Left hindlimb (tissue), 1 donor: ENCODE measurements at regions not wholly inside any gene's neighbourhood (a gene's known extent, or its start where the extent isn't known, plus 50 kb on each side); places are given as distances from the start of the nearest gene placed in this dataset.
"Not testable (repeated sequence)": the region's sequence is repeated elsewhere in the genome, so short reads cannot be mapped to it uniquely, and the experiment has no call there.

Experiments used
- DNase-seq: peaks from one replicate; pipeline ENCODE4 v3.0.0-alpha.2; 2018

- no peak for DNase-seq
Measured at GRCh38 chr18:73384246-73384645, 516.5 kb upstream of the NETO1 start.

GRCh38 chr18:73381699-73382036 is 513.9 kb upstream of the NETO1 start:
- no peak for DNase-seq

- no peak for DNase-seq
Measured at GRCh38 chr18:73381016-73381698, 513.4 kb upstream of the NETO1 start.

- DNase-seq = no peak
Measured at GRCh38 chr18:73366713-73367112, 498.9 kb upstream of the NETO1 start.

- no peak for DNase-seq
Measured at GRCh38 chr18:73365018-73365417, 497.2 kb upstream of the NETO1 start.

GRCh38 chr18:73355121-73355520 is 487.3 kb upstream of the NETO1 start:
- no peak for DNase-seq

GRCh38 chr18:73352546-73352945 is 484.8 kb upstream of the NETO1 start:
- no peak for DNase-seq

- no peak for DNase-seq
Measured at GRCh38 chr18:73340135-73340977, 472.6 kb upstream of the NETO1 start.

GRCh38 chr18:73331212-73331772 is 463.5 kb upstream of the NETO1 start:
- no peak for DNase-seq

GRCh38 chr18:73330106-73330505 is 462.3 kb upstream of the NETO1 start:
- DNase-seq = not testable (repeated sequence)

GRCh38 chr18:73324187-73324831 is 456.5 kb upstream of the NETO1 start:
- not testable (repeated sequence) for DNase-seq

GRCh38 chr18:73318739-73319479 is 451.1 kb upstream of the NETO1 start:
- no peak for DNase-seq

GRCh38 chr18:73316513-73316912 is 448.7 kb upstream of the NETO1 start:
- no peak for DNase-seq

- DNase-seq = no peak
Measured at GRCh38 chr18:73315381-73315780, 447.6 kb upstream of the NETO1 start.

GRCh38 chr18:73313476-73313875 is 445.7 kb upstream of the NETO1 start:
- DNase-seq = no peak

GRCh38 chr18:73296686-73297085 is 428.9 kb upstream of the NETO1 start:
- no peak for DNase-seq

- no peak for DNase-seq
Measured at GRCh38 chr18:73292156-73292555, 424.4 kb upstream of the NETO1 start.

- DNase-seq = no peak
Measured at GRCh38 chr18:73288813-73289212, 421.0 kb upstream of the NETO1 start.

GRCh38 chr18:73286584-73286983 is 418.8 kb upstream of the NETO1 start:
- DNase-seq = no peak

- DNase-seq = no peak
Measured at GRCh38 chr18:73283788-73284187, 416.0 kb upstream of the NETO1 start.

GRCh38 chr18:73283032-73283431 is 415.2 kb upstream of the NETO1 start:
- no peak for DNase-seq

- no peak for DNase-seq
Measured at GRCh38 chr18:73279498-73279897, 411.7 kb upstream of the NETO1 start.
